ENCODE measurements at regions not wholly inside any gene's neighbourhood (a gene's known extent, or its start where the extent isn't known, plus 50 kb on each side); places are given as distances from the start of the nearest gene placed in this dataset.

- TF ChIP-seq CTCF (conservative IDR thresholded peaks at IDR 0.05 in 1 of 2, IDR thresholded peaks at IDR 0.05 in 1 of 2; ENCODE audit: low read depth in 1 of 2, low read length in 2 of 2) = no peak
- TF ChIP-seq EZH2 (IDR thresholded peaks at IDR 0.05; ENCODE audit: low read length, missing control alignments) = no peak
Measured at GRCh38 chr18:33833842-33834241, 255.8 kb downstream of the ASXL3 start.
